SH-SY5Y (cell line): ENCODE measurements at regions not wholly inside any gene's neighbourhood (a gene's known extent, or its start where the extent isn't known, plus 50 kb on each side); places are given as distances from the start of the nearest gene placed in this dataset.

ENCODE experiments used
- GATA2 ChIP-seq: IDR thresholded peaks from 2 replicates; pipeline ENCODE4 v1.6.1; 2011; ENCODE audit warnings: mild to moderate bottlenecking, low read depth, low read length
- GATA3 ChIP-seq: IDR thresholded peaks from 2 replicates; pipeline ENCODE4 v1.6.1; 2011; ENCODE audit warnings: low read depth, mild to moderate bottlenecking, low read length, moderate library complexity

DNA sequence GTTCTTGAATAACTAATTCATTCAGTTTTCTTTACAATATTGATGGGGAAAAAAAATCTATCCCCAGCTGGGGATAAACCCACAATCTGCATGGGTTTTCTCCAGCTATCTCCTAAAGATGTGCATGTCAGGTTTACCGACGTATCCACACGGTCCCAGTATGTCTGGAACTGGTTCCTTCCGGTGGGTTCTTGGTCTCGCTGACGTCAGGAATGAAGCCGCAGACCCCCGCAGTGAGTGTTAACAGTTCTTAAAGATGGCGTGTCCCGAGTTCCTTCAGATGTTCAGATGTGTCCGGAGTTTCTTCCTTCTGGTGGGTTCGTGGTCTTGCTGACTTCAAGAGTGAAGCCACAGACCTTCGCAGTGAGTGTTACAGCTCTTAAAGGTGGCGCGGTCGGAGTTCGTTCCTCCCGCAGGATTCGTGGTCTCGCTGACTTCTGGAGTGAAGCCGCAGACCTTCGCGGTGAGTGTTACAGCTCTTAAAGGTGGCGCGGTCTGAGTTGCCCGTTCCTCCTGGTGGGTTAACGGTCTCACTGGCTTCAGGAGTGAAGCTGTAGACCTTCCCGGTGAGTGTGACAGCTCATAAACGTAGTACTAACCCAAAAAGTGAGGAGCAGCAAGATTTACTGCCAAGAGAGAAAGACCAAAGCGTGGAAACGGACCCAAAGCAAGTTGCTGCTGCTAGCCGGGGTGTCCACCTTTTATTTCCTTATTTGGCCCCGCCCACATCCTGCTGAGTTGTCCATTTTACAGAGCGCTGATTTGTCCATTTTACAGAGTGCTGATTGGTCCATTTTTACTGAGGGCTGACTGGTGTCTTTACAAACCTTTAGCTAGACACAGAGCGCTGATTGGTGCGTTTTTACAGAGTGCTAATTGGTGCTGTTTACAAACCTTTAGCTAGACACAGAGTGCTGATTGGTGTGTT, 195.1 kb upstream of the NR2F2 start:
- no peak for TF ChIP-seq GATA3
- no peak for TF ChIP-seq GATA2

DNA sequence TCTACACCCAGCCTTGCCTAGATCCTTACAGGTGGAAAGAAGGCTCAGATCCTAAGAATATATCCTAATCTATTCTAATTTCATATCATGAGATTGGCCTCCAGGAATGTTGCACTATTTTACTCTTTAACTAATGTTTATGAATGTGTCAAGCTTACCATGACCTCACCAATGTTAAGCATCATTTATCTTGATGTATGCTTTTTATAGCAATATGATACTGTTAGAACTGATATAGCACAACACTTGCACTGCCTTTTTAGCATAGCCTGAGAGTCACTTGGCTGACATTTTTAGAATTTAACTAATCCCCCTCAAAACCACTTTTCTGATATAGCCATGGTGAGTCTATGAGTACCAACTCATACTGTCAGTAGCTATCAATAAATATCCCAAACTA, 191.5 kb upstream of the NR2F2 start:
- TF ChIP-seq GATA2 (no peak), GATA3 (no peak)

DNA sequence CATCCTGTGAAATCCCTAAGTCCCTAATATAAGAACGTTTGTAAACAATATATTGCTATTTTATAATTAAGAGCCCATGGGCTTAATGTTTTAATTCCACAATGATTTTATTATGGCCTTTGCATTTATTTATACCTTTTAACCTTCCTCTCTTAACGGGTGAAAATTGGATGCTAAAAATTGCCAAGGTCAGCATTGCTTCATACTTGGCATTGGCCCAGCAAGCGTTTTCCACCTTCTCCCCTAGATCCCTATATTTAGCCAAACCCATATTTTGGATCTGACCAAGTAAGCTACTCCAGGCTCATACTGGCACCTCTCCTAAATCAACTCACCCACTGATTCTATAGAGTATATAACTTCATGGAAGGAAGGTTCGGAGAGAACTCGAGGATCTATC, 188.0 kb upstream of the NR2F2 start:
- TF ChIP-seq GATA2 (no peak), GATA3 (no peak)

DNA sequence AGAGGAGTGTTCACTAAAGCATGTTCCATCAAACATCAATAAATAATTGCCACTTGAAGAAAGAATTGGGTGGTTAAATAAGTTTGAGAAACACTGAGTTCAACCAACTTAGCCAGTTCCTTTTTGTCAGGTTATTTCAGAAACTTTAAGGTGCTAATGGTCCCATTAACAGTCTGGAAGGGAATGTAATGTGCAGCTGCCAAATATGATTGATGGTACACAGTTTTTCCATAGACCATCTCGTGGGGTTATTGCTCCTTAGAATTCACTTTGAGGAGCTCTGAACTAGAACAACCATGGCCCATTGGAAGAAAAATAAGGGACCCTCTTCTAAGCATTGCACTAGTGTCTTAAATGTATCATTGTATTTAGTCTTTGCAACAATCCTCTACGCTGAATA, 185.8 kb upstream of the NR2F2 start:
- TF ChIP-seq GATA3 = no peak
- TF ChIP-seq GATA2 = no peak

DNA sequence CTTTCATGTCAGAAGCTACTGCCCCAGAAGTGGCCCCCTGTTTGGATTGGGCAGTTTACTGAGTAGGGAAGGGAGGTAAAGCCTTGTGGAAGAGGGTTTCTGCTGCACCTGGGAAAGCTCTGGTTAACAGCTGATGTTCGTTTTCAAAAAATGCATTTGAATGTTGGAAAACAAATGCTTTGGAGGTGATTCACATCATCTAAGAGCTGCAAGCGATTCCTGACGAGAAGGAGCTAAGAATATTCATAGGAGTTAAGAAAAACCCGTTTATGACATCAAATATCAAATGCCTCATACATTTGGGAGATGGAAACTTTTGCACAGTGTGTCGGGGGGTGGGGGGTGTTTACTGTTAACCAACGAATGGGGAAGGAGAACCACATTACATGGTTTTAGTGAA, 183.8 kb upstream of the NR2F2 start:
- TF ChIP-seq GATA3 (no peak), GATA2 (no peak)

DNA sequence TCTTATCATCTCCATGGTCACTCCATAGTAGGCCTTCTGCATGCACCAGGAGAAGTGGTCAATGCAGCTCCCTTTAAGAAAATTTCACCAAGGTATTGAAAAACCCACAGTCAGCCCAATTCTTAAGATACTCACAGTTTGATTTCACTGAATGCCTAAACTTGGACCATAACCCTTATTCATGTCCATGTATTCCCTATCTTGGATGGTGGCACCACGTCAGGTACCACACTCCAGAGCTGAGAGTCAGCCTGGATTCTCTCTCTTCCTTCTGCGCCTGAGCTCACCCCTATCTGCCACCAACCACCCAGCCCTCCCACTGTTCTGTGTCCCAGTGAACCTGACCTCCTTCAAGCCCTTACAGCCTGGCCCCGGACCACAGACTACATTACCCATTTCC, 183.2 kb upstream of the NR2F2 start:
- TF ChIP-seq GATA3 = no peak
- no peak for TF ChIP-seq GATA2

DNA sequence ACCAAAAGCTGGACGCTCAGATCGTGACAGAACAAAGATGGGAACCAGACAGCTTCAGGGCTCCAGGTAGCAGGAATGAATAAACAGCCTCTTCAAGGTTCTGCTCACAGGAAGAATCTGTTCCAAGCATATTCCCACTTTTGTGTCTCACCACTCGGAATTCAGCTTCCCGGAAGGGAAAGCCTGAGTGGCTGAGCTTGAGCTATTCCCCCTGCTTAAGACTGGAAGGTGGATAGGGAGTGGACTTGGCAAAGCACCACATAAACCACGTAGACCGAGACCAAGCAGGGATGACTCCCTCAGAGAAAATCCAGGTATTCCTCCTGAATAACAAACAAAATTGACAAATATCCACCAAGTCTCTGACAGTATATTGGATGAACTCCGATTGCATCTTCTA, 180.2 kb upstream of the NR2F2 start:
- TF ChIP-seq GATA2 (no peak), GATA3 (no peak)

DNA sequence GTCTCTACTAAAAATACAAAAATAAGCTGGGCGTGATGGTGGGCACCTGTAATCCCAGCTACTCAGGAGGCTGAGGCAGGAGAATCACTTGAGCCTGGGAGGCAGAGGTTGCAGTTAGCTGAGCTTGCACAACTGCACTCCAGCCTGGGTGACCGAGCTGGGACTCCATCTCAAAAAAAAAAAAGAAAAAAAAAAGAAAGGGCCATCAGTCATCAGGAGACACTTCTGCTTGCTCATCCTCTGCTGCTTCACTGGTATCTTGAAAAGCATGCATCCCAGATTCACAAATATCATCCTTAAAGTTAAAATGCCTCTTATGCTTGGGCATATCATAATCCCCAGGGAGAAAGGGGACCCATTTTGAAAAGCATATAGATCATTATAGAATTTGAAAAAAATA, 176.6 kb upstream of the NR2F2 start:
- no peak for TF ChIP-seq GATA3
- no peak for TF ChIP-seq GATA2

DNA sequence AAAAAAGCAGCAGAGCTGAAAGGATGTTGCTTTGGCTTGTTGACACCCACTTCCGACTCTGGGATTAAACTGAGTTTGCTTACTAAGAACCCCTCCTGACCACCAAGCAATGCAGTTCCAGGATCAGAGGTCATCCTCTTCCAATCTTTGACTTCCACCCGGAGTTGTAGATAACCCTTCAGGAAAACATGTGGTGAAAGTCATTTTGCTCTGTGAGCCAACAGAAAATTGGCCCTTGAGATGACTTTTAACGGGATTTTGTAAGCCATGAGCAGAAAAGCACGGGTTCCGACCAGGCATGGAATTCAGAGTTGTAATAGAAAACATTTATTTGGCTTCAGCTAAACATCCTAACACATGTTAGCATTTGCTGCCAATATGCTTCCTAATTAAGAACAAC, 171.6 kb upstream of the NR2F2 start:
- TF ChIP-seq GATA2 (no peak), GATA3 (no peak)

DNA sequence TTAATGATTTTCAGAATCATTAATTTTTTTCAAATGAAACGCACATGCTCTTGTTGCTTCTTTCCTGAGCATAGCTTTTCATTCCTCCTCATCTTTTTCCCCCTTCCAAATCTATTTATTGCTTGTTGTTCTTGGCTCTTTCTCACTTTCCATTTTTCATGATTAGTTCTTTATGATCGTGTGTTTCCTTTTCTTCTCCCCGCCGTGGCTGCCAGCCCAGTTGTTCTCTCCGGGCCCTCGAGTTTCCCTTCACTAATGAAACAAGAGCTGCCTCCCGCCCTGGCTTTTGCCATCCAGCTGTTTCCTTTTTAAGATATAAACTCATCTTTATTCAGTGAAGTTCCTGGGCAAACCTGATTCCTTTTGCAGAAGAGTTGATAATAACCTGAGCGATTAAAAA, 170.2 kb upstream of the NR2F2 start:
- no peak for TF ChIP-seq GATA2
- no peak for TF ChIP-seq GATA3

DNA sequence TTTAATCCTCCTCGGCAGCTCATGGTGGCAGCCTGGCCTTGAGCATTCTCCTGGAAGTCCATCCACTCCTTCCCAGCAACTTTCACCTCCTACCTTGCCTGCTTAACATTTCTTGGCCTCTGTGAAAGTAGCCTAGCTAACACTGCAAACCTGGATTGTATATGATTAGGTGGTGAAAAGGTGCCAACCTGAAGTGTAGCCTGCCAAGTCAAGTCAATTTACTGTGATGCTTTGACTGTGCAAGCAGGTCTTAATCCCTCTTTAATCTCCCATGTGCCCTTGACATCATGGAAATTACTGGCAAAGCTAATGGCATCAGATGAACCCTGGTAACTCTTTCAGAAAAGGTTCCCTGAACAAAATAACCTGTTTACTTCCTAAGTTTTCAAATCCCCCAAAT, 169.7 kb upstream of the NR2F2 start:
- TF ChIP-seq GATA3 (no peak), GATA2 (no peak)

DNA sequence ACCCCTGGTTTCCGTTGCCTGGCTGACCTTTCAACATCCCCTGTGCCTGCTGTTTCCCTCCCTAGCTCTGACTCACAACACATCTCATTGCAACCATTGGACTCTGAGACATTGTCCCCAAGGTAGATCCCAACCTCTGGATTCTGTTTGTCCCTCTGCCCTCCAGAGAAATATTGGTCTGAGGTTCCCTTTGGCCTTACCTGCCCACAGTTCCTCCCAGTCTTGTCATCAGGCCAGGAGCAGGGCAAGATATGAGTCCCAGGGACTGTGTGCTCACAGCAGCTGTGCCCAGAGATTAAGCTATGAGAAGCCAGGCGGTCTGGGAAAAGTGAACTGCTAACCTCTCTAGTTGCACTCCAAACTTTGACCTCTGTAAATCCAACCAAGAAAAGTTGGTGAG, 168.2 kb upstream of the NR2F2 start:
- TF ChIP-seq GATA2 (no peak), GATA3 (no peak)

DNA sequence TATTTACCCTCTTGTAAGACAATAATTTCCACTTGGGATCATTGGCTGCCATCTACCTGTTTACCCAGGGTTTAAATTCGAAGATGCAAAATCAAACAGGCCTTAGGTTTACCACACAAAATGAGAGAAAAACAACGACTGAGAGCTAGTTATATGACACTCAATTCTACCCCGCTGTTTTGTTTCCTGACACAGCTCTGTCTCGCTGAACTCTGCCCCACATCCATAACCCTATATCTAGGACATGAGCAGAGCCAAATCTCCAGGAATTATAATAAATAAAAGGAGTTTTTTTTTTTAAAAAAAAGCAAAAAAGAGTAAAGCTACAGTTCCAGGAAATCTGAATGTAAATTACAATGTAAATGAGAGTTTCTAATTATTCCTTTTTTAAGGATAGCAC, 165.4 kb upstream of the NR2F2 start:
- TF ChIP-seq GATA2 = no peak
- TF ChIP-seq GATA3 = no peak

DNA sequence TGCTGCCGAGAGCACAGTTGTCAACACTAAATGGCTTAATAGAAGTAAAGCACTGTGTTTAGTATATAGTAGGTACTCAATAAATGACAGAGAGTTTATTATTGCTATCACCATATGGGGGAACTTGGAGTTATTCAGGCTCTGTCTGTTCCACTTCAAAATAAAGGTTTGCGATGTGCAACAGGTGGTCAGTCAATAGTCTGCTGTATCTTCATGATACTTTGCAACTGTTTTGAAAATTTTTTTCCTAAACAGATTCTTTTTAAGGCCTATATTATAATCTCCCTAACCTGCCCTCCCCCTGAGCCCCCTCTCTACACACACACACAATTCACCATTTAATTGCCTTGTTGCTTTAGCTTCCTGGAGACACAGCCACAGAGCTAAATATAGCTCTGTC, 164.7 kb upstream of the NR2F2 start:
- TF ChIP-seq GATA3 (no peak), GATA2 (no peak)

DNA sequence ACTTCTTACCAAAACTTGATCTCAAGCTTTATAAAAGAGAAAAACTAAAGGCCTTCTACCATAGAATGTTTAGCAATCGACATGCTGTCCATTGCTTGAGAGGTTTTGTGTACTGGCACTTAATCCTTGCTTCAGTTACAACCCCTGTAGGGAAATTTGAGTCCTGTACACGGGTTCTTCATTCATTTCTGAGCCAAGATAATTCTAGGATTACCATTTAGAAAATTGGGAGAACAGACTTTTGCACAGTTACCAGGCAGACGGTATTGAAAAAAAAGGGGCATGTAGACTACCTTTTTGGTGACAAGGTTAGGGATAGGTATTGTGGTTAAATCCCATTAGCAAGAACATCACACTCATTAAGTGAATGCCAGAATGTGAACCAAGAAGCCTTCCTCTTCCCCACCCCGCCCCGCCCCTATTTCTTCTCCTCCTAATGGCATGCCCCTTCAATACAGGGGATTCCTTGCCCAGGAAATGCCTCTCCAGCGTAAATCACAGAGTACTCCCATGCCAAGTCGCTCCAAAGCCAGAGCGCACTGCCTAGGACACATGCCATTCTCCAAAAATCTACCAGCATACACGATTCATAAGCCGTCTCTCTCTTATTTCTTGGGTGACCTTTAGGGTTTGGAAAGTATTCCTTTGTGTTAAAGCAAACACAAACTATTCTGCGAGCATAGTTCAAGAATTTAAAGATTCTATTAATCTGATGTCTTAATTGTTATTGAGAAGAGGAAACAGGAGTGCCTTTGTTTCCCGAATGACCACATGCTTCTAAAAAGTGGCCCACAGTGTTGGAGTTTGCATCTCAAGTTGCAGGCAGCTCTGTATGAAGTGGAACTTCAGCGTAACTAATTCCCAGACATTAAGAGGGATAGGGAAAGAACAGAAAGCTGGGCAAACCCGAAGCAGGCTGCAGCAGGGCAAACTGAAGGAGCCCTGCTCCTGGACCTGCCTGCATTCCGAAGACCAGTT, 164.0 kb upstream of the NR2F2 start:
- TF ChIP-seq GATA3 (no peak), GATA2 (no peak)

DNA sequence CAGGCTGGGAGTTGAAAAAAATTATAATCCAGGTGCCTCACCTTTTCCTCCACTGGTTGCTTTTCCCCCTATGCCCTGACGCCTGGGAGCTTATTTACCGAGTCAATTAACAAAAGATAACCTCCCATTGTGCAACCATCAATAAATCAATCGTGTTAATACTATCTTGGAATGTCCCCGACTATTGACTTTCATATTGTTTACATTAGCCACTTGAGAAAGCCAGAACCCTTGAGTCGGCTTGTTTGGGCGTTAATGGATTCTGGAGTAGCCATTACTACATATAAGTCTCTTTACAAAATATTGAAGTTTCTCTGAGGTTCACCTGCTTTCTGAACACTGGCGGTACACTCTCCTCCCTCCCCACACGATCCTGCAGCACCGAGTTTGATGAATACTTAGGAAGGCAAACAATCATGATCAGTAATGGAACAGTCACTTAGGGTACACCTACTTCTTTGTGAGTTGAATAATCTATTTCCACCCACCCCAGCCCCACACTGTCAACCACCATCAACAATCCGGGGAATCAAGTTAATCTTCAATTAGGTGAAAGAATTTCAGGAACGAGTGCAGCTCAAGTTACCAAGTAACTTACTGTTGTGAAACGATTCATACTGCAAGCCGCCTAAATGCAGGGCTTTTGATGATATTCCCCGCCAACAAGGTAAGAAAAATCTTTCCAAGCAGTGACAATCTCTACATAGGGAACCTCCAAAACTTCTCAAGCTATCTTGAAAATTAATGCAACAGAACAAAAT, 159.3 kb upstream of the NR2F2 start:
- no peak for TF ChIP-seq GATA2
- no peak for TF ChIP-seq GATA3
